MM.1S (cell line): ENCODE measurements at regions not wholly inside any gene's neighbourhood (a gene's known extent, or its start where the extent isn't known, plus 50 kb on each side); places are given as distances from the start of the nearest gene placed in this dataset.

Source experiments
- DNase-seq: peaks from one replicate; pipeline ENCODE4 v3.0.0-alpha.2; 2015
- H2AFZ ChIP-seq: fragments of 300-600 bp; sonication (generic); 2 replicates; pipeline ENCODE4 v1.6.0; 2016; ENCODE audit warnings: antibody characterized with exemption, low read length
- H3F3A ChIP-seq: fragments of 300-600 bp; sonication (generic); 2 replicates; pipeline ENCODE4 v1.6.1; 2016; ENCODE audit warnings: mild to moderate bottlenecking, antibody characterized with exemption, low read length, moderate library complexity, mixed read lengths; ENCODE audit not compliant: insufficient read depth
- H3K27ac ChIP-seq: fragments of 300-600 bp; sonication (generic); 2 replicates; pipeline ENCODE4 v1.5.1; 2016; ENCODE audit warnings: mild to moderate bottlenecking, low read length
- H3K27me3 ChIP-seq: fragments of 300-600 bp; sonication (generic); replicated peaks from 2 replicates; pipeline ENCODE4 v1.6.0; 2016; ENCODE audit warnings: low read length; ENCODE audit not compliant: insufficient read depth
- H3K36me3 ChIP-seq: fragments of 300-600 bp; sonication (generic); replicated peaks from 2 replicates; pipeline ENCODE4 v1.6.1; 2016; ENCODE audit warnings: mild to moderate bottlenecking, low read length, mixed read lengths; ENCODE audit not compliant: insufficient read depth
- H3K4me1 ChIP-seq: fragments of 300-600 bp; sonication (generic); 2 replicates; pipeline ENCODE4 v1.6.1; 2016; ENCODE audit warnings: low read length, mixed read lengths
- H3K4me2 ChIP-seq: fragments of 300-600 bp; sonication (generic); 2 replicates; pipeline ENCODE4 v1.6.0; 2016; ENCODE audit warnings: low read depth, low read length
- H3K4me3 ChIP-seq: fragments of 300-600 bp; sonication (generic); 2 replicates; pipeline ENCODE4 v1.5.1; 2016; ENCODE audit warnings: low read length, mixed read lengths
- H3K79me2 ChIP-seq: fragments of 300-600 bp; sonication (generic); 2 replicates; pipeline ENCODE4 v1.6.1; 2016; ENCODE audit warnings: mixed run types, low read length, mixed read lengths
- H3K9ac ChIP-seq: fragments of 300-600 bp; sonication (generic); 2 replicates; pipeline ENCODE4 v1.6.1; 2016; ENCODE audit warnings: low read length, mixed read lengths
- H3K9me2 ChIP-seq: fragments of 300-600 bp; sonication (generic); replicated peaks from 2 replicates; pipeline ENCODE4 v1.6.1; 2016; ENCODE audit warnings: mild to moderate bottlenecking, low read length, mixed read lengths; ENCODE audit not compliant: insufficient read depth
- H3K9me3 ChIP-seq: fragments of 300-600 bp; sonication (generic); replicated peaks from 2 replicates; pipeline ENCODE4 v1.6.1; 2016; ENCODE audit warnings: mild to moderate bottlenecking, low read length, mixed read lengths; ENCODE audit not compliant: insufficient read depth
- H4K20me1 ChIP-seq: fragments of 300-600 bp; sonication (generic); 2 replicates; pipeline ENCODE4 v1.6.1; 2016; ENCODE audit warnings: mild to moderate bottlenecking, low read length, moderate library complexity, mixed read lengths; ENCODE audit not compliant: insufficient read depth
- EZH2 ChIP-seq: fragments of 300-600 bp; sonication (generic); optimal IDR thresholded peaks from 2 replicates; pipeline ENCODE3; 2017; ENCODE audit warnings: low read depth, mild to moderate bottlenecking, antibody characterized with exemption, low read length, mixed read lengths
- EZH2phosphoT487 ChIP-seq: fragments of 300-600 bp; sonication (generic); IDR thresholded peaks from 2 replicates; pipeline ENCODE4 v1.6.1; 2018; ENCODE audit warnings: antibody characterized with exemption, low read length
- TF ChIP-seq, protein P1 (sequence below): fragments of 300-600 bp; sonication (generic); IDR thresholded peaks from 2 replicates; pipeline ENCODE4 v1.5.1; 2016; ENCODE audit warnings: antibody characterized with exemption, low read length, mixed read lengths

DNA sequence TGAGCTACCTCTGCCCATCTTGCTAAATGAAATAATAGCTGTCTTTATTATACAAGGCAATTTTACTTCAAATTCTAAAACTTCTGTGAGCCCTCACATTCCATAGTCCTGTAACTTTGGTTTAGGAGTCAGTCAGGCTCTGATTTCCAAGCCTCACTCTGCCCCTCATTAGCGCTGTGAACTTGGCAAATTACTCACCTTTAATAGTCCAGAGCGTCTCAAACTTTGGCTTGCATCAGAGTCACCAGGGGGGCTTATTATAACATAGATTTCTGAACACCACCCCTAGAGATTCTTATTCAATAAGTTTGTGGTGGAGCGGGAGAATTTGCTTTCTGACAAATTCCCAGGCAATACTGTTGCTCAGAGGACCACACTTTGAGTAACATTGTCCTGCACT, 126.2 kb upstream of the FGGY start:
- H3K4me1 ChIP-seq = no peaks in the 10 kb centered on the region
- H2AFZ ChIP-seq = no peak overlapping the region
- no peak overlapping the region for H3K27ac ChIP-seq
- H4K20me1 ChIP-seq = no peaks in the 10 kb centered on the region
- H3K36me3 ChIP-seq = no peaks in the 10 kb centered on the region
- no peak overlapping the region for H3K4me3 ChIP-seq
- H3K79me2 ChIP-seq = no peaks in the 10 kb centered on the region
- TF ChIP-seq EZH2 (no peak), EZH2phosphoT487 (no peak)
- TF ChIP-seq, protein P1, sequence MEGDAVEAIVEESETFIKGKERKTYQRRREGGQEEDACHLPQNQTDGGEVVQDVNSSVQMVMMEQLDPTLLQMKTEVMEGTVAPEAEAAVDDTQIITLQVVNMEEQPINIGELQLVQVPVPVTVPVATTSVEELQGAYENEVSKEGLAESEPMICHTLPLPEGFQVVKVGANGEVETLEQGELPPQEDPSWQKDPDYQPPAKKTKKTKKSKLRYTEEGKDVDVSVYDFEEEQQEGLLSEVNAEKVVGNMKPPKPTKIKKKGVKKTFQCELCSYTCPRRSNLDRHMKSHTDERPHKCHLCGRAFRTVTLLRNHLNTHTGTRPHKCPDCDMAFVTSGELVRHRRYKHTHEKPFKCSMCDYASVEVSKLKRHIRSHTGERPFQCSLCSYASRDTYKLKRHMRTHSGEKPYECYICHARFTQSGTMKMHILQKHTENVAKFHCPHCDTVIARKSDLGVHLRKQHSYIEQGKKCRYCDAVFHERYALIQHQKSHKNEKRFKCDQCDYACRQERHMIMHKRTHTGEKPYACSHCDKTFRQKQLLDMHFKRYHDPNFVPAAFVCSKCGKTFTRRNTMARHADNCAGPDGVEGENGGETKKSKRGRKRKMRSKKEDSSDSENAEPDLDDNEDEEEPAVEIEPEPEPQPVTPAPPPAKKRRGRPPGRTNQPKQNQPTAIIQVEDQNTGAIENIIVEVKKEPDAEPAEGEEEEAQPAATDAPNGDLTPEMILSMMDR = no peak
- H3K27me3 ChIP-seq = no peaks in the 10 kb centered on the region
- DNase-seq = no peak
- H3K4me2 ChIP-seq = no peak overlapping the region
- H3K9me2 ChIP-seq = no peaks in the 10 kb centered on the region
- H3K9me3 ChIP-seq = no peaks in the 10 kb centered on the region
- no peak overlapping the region for H3K9ac ChIP-seq
- H3F3A ChIP-seq = no peaks in the 10 kb centered on the region

GRCh38 chr1:59171788-59172187, 125.1 kb upstream of the FGGY start:
- Histone ChIP-seq H3K79me2 (no peaks in the 10 kb centered on the region), H3K9ac (no peak overlapping the region), H4K20me1 (no peaks in the 10 kb centered on the region), H3K27me3 (no peaks in the 10 kb centered on the region), H3K4me1 (no peaks in the 10 kb centered on the region), H3K27ac (no peak overlapping the region), H3K9me3 (no peaks in the 10 kb centered on the region), H3K36me3 (no peaks in the 10 kb centered on the region), H3K4me2 (no peak overlapping the region), H3K9me2 (no peaks in the 10 kb centered on the region), H3K4me3 (no peak overlapping the region), H2AFZ (no peak overlapping the region), H3F3A (no peaks in the 10 kb centered on the region)
- no peak for DNase-seq
- no peak for TF ChIP-seq EZH2phosphoT487

GRCh38 chr1:59172693-59173092, 124.2 kb upstream of the FGGY start:
- no peaks in the 10 kb centered on the region for H3K36me3 ChIP-seq
- H3K9me3 ChIP-seq = no peaks in the 10 kb centered on the region
- TF ChIP-seq EZH2 = no peak
- TF ChIP-seq, protein P1 = no peak
- TF ChIP-seq EZH2phosphoT487 = no peak
- H3K27ac ChIP-seq = no peak overlapping the region
- no peak overlapping the region for H3K4me2 ChIP-seq
- H2AFZ ChIP-seq = no peak overlapping the region
- H3K79me2 ChIP-seq = no peaks in the 10 kb centered on the region
- DNase-seq = no peak
- H3F3A ChIP-seq = no peaks in the 10 kb centered on the region
- no peaks in the 10 kb centered on the region for H3K9me2 ChIP-seq
- H4K20me1 ChIP-seq = no peaks in the 10 kb centered on the region
- H3K4me1 ChIP-seq = no peaks in the 10 kb centered on the region
- H3K4me3 ChIP-seq = no peak overlapping the region
- no peaks in the 10 kb centered on the region for H3K27me3 ChIP-seq
- no peak overlapping the region for H3K9ac ChIP-seq

DNA sequence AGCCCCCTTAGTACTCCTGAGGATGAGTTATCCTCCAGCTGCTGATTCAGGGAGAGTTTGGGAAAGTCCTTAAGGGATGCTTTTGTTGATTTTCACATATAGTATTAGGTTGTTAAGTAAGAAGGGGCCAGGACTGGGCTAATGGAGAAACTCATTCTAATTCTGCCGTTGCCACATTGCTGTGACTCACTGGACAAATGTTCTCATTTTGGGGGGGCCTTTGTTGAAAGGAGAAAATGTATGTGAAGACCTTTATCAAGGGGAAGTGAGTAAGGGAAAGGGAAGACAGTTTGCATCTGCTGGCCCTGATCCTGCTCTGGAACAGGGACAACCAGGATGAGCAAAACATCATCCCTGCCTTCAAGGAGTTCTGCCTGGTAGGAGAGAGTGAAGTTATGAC, 123.2 kb upstream of the FGGY start:
- H3K4me3 ChIP-seq = no peak overlapping the region
- H3K27ac ChIP-seq = no peak overlapping the region
- no peaks in the 10 kb centered on the region for H3K9me3 ChIP-seq
- no peak for DNase-seq
- no peak overlapping the region for H3K9ac ChIP-seq
- no peaks in the 10 kb centered on the region for H3K9me2 ChIP-seq
- no peak overlapping the region for H3K4me2 ChIP-seq
- no peaks in the 10 kb centered on the region for H3K36me3 ChIP-seq
- no peak overlapping the region for H2AFZ ChIP-seq
- H4K20me1 ChIP-seq = no peaks in the 10 kb centered on the region
- H3K4me1 ChIP-seq = no peaks in the 10 kb centered on the region
- no peaks in the 10 kb centered on the region for H3F3A ChIP-seq
- TF ChIP-seq, protein P1 = no peak
- TF ChIP-seq EZH2 (no peak), EZH2phosphoT487 (no peak)
- no peaks in the 10 kb centered on the region for H3K27me3 ChIP-seq
- no peaks in the 10 kb centered on the region for H3K79me2 ChIP-seq
